CD4-positive, alpha-beta T cell treated with Interleukin-17A for 4 hours (primary cell): ENCODE measurements at regions not wholly inside any gene's neighbourhood (a gene's known extent, or its start where the extent isn't known, plus 50 kb on each side); places are given as distances from the start of the nearest gene placed in this dataset.

Experiments used
- DNase-seq: peaks from one replicate; pipeline ENCODE4 v3.0.0-alpha.2; 2020; ENCODE audit warnings: mixed read lengths

GRCh38 chr12:27180906-27181505 lies 63.1 kb upstream of the STK38L start:
- no peak for DNase-seq

- no peak for DNase-seq
Observed at GRCh38 chr12:27183342-27183741, 60.7 kb upstream of the STK38L start.

DNA sequence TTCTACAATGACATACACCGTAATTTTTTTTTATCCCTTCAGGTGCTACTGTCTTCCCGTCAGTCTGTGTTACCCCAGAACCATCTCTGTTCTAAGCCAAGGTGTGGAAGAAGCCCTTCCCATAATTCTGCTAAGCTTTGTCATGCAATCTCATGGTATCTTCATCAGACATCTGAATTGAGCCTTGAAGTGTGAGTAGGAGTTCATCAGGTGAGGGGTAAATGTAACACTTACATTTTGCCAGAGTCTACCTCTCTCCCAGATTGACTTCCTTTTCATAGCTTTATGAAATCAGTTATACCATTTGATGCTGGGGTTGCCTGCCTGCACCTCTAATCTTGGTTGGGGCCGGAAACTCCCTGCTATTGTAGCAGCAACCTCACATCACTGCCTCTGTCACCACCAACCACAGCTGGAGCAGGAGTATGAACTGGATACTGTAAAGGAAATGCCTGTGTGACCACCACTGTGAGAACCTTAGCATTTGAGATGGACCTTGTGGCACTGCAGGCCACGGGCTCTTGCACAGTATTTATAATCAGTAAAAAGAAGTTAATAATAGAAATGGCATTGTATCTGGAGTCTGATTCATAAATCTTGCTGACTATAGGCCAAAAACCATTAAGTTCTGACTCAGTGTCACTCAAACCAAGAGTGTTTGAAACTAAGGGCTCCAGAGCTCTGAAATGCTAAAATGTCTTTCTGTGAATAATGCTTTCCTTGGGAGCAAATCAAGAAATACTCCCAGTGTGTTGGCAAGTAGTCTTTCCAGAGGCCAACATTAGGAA lies 58.7 kb upstream of the STK38L start:
- peak; percentile 19 for DNase-seq

- DNase-seq: no peak
Observed at GRCh38 chr12:27186022-27186839, 57.9 kb upstream of the STK38L start.

DNA sequence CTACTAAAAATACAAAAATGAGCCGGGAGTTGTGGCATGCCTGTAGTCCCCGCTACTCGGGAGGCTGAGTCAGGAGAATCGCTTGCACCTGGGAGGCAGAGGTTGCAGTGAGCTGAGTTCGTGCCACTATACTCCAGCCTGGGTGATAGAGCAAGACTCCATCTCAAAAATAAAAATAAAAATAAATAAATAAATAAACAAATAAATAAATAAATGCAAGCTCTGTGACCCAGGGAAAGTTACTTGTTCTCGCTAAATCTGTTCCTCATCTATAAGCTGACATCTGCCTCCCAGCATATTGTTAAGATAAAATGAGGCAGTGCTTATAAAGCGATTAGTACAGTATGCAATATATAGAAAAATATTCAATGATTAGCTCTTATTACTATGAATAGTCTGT lies 56.4 kb upstream of the STK38L start:
- DNase-seq: no peak

DNA sequence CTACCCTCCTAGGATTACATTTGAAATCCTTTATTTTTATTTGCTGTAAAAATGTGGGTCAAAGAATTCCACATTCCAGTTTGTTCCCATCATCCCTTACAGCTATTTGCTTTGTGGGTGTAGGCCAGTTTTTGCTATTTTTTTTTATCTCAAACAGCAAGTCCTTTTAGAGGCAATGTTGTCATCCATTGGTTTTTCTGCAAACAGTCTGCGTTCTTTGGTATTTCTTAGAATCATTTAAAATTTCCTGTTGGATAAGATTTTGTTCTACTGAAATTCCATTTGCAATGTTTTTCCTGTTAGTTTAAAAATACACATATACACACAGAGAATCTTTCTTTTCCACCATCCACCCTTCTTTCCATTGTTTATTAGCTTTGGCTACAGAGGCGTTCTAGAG lies 53.3 kb upstream of the STK38L start:
- DNase-seq: no peak

DNA sequence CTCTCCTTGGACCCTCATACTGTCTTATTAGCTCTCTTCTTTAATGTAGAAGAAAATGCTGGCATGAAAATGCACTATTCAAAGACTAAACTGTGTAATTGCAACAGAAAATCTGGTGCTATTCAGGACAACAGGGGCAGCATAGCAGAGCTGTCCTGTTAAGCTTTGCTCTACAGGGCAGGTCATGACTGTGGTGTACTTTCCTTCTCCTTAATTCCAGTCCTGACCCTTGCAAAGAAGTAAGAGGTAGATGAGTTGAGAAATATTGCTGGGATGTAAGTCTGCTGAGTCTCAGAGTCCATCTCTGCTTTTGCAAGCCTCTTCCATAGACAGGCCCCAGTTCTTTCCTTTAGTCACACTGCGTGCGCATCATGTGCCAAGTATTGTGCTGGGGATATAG lies 52.6 kb upstream of the STK38L start:
- no peak for DNase-seq

- no peak for DNase-seq
Observed at GRCh38 chr12:27192118-27192802, 51.8 kb upstream of the STK38L start.

DNA sequence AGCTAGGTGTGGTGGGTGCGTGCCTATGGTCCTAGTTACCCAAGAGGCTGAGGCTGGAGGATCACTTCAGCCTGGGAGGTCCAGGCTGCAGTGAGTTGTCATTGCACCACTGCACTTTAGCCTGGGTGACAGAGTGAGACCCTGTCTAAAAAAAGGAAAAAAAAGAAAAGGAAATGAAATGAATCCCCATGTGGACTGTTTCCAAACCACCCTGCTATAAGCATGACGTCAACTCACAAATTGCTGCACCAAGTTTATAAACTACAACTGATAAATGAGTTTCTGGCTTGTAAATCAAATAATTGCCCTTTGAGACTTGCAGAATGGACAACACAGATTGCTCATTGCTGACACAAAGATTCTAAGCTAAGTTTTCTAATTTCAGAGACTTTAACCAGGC lies 51.0 kb upstream of the STK38L start:
- no peak for DNase-seq

DNA sequence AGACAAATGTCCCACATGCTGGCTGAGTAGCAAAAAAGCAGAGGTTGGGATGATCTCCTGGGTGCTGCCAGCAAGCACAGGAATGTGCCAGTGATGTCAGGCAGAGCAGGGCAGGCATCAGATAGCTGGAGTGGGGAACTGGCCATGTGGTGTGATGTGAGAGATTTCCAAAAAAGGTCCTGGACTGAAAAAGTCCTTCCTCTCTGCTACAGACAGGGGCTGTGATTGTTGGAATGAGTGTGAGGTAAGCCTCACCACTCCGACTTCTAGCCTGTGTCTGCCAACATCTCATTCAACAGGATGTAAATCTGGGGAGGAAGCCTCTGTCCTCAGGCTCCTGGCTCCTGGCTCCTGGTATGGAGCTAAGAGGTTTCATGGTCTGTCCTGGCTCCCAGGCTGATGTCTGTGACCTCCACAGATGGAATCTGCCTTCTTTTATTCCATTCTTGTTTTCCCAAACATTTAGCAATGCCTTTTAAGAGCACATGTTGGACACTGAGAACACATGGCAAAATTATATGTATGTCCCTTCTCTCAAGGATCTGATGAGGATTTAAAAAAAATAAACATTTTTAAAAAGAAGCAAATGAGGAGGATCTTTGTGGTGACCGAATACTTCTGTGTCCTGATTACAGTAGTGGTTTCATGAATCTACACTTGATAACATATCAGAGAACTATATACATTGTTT lies 50.1 kb upstream of the STK38L start:
- no peak for DNase-seq
